RKO (cell line): ENCODE measurements at regions not wholly inside any gene's neighbourhood (a gene's known extent, or its start where the extent isn't known, plus 50 kb on each side); places are given as distances from the start of the nearest gene placed in this dataset.
"Not testable (repeated sequence)": the region's sequence is repeated elsewhere in the genome, so short reads cannot be mapped to it uniquely, and the experiment has no call there.

Experiments
- DNase-seq: peaks from one replicate; pipeline ENCODE4 v3.0.0-alpha.2; 2016; ENCODE audit warnings: low spot score

DNA sequence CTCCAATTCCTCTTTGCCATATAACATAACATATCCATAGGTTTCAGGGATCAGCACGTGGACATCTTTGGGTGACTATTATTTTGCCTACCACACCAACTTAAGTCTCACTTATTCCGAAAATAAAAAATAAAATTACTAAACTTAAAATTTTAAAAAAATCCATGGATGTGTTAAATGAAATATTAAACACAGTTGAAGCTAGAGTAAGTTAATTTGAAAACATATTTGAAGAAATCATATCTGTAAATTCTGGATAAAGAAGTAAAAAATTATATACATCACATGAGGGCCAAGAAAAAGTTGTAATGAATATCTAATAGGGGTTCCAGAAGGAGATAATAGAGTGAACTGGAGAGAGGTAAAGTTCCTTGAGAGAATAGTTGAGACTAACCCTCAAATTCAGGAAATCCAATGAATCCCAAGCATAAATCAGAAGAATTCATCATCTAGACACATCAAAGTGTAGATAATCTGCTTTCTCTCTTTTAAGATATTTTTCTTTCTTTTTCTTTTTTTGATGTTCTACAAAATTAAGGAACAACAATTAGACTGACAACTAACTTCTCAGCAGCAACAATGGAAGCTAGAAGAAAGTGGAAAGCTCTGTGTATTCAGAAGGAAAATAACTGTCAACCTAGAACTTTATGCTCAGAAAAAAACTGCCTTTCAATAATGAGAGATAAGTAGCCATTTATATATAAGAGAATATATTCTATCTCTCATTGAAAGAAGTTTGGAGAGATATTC lies 147.4 kb downstream of the ABHD5 start:
- DNase-seq = no peak

- DNase-seq = no peak
Observed at GRCh38 chr3:43838877-43839276, 148.1 kb downstream of the ABHD5 start.

GRCh38 chr3:43843386-43843785 lies 152.6 kb downstream of the ABHD5 start:
- no peak for DNase-seq

GRCh38 chr3:43844757-43845156 lies 154.0 kb downstream of the ABHD5 start:
- no peak for DNase-seq

GRCh38 chr3:43845553-43845952 lies 154.8 kb downstream of the ABHD5 start:
- DNase-seq = not testable (repeated sequence)

DNA sequence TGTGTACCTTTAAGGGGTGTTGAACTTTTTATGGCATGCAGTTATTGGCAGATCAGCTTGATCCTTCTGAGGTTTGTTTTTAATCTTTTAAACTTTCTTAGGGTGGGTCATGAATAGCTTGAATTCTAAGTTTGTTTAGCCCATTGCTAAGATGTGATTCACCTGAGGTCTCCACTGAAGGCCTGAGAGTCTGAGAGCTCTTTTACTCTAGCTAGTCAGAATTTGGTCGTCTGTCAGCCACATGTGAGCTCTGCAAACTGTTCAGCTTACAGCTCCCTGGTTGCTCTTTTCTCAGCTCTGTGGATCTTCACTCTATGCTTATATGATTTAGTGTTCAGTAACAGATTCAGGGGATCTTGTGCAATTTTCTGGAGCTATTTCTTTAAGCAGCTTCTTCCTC lies 161.3 kb downstream of the ABHD5 start:
- no peak for DNase-seq

DNA sequence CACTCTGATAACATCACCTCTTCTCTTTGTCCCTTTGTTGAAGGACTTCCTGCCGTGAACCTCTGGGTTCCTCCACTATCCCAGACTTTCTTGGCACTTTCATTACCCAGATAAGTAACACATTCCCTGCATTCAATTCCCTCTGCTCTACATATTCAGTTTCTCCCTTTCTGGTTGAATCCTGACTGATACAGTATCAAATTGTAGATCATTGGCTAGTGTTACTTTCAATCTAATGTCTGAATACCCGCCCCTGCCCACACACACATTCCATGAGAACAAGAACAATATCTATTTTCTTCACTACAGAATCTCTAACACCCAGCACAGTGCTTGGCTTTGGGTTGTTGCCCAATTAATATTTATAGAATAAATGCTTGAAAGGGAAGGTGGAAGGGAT lies 163.5 kb downstream of the ABHD5 start:
- DNase-seq = no peak

DNA sequence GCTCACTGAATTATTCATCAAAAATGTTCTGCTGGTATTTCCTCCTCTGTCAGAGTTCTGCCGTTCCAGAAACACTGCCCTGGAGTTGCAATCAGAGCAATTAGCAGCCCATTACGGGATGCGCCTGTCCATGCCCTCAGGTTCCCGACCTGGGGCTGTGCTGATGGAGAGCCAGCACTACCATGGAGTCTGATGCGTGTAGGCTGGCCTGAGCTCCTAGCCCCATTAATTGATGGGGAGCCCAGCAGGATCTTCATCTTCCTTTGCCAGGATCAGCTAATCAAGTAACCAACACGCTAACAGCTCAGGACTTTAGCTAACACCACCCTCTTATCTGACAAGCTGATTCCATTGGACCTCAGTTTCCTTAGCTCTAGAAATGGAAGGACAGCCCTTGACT lies 164.2 kb downstream of the ABHD5 start:
- DNase-seq = no peak

GRCh38 chr3:43855674-43856299 lies 165.0 kb downstream of the ABHD5 start:
- DNase-seq = peak; percentile 36

DNA sequence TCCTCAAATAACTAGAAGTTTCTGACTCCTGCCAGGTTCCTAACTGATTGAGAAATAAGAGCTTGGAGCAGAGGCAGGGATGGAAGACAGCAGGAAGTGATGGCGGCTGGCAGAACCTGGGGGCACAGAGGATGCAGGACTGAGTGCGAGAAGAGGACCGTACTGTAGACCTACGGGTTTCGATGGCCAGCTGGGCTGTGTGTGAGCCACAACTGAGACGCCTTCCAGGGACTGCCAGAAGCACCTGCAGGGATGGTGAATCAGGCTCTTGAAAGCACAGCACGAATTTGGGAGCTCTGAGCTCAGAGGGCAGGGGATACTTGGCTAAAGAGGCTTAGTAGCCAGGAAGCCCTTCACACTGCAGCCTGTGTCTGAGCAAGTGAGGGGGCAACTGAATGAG lies 165.6 kb downstream of the ABHD5 start:
- no peak for DNase-seq

- no peak for DNase-seq
Observed at GRCh38 chr3:43856761-43857160, 166.0 kb downstream of the ABHD5 start.

DNA sequence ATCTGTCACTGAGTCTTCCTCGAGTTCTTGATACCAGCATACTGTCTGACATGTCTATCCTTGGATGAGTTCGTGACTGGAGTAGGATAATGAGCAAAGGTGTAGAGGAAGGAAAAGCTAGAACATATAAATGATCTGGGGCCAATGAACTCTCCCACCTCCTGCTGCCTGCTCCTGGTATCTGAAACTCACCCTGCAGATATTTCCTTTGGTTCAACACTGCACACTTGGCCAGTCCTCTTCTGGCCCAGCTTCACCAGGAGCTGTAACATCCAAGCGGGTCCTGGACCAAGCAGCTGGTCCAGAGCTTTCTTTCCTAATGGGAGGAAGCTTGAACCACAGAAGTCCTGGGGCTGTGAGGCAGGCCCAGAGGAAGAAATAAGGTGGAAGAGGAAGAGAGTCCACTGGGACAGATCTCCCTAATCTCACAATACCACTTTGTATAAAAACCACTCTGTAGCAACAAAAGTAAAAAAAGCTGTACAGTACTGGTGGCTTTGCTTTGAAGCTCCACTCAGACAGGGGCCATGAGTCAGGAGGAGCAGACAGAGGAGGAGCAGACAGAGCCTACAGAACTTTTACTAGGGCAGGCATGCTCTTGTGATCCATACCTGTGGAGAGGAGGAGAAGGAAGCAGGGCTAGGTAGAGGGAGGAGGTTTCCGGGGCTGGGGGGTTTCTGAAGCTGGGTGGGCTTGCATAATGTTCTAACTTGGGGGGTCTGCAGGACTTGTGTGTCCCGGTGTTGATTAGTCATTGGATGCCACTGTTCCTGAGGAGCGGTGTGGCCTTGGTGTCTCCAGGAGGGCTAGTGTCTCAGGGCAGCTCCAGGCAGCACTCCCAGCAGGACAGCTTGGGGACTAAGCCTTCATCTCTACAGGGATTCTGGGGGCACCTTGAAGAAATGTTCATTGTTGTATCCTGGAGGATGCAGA lies 166.9 kb downstream of the ABHD5 start:
- no peak for DNase-seq

DNA sequence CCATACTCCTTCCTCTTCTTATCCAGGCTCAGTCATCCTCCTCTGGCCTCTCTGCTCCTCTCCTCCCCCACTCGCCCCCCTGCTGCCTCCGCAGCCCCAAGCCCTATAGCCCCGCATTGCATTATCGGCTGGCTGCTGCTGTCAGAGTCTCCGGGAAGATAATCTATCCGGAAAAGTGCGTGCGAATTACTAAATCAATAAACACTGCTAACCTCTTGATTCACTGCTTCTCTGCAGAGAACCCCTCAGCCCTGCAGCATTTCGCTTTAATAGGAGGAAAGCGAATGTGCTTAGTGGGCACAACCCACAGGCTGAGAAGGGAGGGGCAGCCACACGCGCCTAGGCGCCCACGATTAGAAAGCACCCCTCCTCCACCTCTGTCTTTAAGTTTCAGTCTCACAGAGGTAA lies 167.6 kb downstream of the ABHD5 start:
- DNase-seq = no peak

GRCh38 chr3:43859766-43860165 lies 169.0 kb downstream of the ABHD5 start:
- DNase-seq = no peak

DNA sequence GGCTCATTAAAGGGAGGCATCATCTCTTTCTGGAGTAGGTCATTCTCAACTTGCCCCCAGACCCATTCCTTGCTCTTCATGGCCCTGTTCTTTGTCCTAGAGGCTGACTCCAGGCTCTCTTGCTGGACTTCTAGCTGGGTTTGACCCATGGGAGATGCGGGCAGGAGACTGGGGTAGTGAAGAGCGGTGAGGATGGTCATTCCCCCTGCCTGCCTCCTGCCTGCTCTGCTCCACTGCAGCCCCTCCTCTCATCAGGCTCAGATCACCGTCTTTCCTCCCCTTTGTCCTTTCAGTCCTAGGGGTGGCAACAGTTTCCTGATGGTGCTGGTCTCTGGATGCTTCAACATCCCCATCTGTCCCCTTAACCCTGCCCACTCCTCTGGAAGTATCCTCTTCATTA lies 170.9 kb downstream of the ABHD5 start:
- no peak for DNase-seq

DNA sequence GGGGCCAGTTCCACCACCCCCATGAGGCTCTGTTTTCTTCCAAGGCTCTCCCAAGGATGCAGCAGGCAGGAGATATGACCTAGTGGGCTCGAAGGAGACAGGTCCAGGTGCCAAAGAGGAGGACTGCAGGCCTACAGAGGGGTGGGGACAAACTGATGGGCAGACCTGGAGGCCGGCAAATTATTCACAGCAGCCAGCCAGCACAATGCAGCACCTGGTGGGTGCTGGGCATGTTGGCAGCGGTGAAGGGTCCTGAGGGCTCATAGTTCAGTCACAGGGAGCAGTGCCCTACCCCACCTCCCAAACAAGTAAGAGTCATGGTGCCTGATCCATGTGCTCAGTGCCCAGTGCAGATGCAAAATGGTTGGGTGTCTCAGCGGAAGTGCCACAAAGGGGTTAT lies 171.7 kb downstream of the ABHD5 start:
- no peak for DNase-seq

DNA sequence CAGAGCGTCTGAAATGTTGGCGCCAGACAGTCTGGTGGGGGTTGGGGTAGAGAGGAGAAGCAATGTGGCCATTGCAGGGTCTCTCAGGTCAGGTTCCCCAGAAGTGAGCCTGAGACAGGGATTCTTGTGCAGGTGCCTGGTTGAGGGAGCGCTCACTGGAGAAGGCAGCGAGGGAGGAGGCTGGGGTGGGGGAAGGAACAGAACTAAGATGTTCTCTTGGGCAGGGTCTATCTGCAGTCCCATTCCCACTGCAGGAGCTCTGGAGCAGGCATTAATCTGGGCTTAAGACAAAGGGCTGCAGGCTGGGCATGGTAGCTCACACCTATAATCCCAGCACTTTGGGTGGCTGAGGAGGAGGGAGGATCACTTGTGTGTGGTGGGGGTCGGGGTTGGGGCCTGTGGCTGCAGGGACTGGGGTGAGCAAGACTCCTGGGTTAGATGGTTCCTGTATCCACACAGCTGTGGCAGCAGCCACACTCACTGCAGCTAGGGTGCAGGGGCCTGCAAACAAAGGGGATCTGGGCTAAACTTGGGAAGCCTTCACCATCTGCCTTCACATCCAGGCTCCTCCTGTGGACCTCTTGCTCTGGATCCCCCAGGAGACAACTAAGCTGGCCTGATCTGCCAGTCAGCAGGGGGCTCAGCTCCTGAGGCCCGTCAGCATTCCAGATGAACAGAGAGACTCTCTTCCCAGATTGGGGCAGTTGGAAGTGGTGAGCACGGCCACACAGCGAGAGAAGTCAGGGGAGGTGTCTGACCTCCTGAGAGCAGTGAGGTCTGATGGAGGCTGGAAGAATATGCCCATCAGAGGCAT lies 172.5 kb downstream of the ABHD5 start:
- no peak for DNase-seq

GRCh38 chr3:43863966-43864933 lies 173.5 kb downstream of the ABHD5 start:
- DNase-seq = no peak

DNA sequence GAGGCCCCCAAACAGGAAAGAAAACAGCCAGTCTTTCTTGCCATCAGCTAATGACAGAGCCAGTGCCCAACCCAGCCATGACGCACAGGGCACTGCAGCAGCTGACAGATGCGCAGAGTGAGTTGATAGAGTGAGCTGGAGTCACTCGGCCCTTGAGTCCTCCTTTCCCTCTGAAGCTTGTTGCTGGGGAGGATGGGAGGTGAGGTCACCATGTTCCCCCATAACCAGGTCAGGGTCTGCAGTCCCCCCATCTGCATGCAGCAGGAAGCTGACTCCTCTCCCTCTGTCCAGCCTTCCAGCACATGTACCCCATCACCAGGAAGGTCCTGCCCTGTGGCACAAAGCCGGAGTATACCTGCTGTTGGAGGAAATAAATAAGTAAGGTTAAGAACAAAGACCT lies 174.6 kb downstream of the ABHD5 start:
- DNase-seq = no peak

DNA sequence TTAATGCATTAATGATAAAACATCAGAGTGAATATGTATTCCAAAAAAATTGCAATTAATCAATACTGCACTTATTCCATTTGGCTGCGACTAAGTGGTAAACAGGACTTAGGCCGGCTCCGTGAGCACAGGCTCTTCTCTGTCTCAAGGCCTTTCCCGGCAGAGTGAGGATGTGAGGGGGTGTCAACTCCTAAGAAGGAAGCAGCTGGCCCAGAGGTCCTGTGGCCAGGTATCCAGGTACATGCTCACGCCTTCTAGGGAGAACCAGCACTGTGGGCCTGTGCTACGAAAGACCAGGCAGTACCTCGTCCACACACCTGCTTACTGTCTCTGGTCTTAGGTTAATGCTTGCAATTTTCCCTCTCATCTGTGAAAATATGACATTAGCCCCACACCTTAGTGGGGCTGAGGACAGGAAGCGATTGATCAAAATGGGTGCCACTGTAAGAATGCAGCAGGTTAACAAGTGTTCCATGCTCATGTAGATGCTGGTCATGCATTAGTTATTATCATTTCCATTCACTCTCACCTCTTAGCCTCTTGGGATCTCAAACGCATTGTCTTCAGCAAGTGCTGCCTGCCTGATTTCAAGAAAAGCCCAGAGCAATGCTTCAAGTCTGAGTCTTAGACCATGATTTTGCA lies 175.3 kb downstream of the ABHD5 start:
- no peak for DNase-seq
